ENCODE measurements at regions not wholly inside any gene's neighbourhood (a gene's known extent, or its start where the extent isn't known, plus 50 kb on each side); places are given as distances from the start of the nearest gene placed in this dataset.

GRCh38 chr7:109044691-109045090 is 475.0 kb downstream of the DNAJB9 start:
- no peak overlapping the region for H3K27ac Mint-ChIP-seq
- H3K4me1 Mint-ChIP-seq = no peaks in the 10 kb centered on the region
- H3K4me3 ChIP-seq (ENCODE audit: low read length) = no peak overlapping the region
- no peak for DNase-seq
- peaks cover 3 to 26% (median 13%) of the 10 kb centered on the region in 11 donors for H3K9me3 Mint-ChIP-seq
- peaks cover 0 to 2% (median 0%) of the 10 kb centered on the region in 5 donors for H3K36me3 Mint-ChIP-seq
- CTCF ChIA-PET = no interaction called here
- H3K27me3 ChIP-seq (ENCODE audit: control insufficient read depth in 2 of 2, insufficient read depth in 2 of 2, low read length in 2 of 2) = no peaks in the 10 kb centered on the region
- ATAC-seq = no peak
- no peaks in the 10 kb centered on the region for H3K36me3 ChIP-seq (ENCODE audit: control insufficient read depth in 2 of 3, insufficient read depth in 3 of 3, low read length in 3 of 3)
- H3K4me3 Mint-ChIP-seq = no peak overlapping the region
- H3K27ac ChIP-seq (ENCODE audit: low read depth, low read length) = no peak overlapping the region
- H3K9me3 ChIP-seq (ENCODE audit: control insufficient read depth in 2 of 3, low read length in 3 of 3) = no peaks in the 10 kb centered on the region
- no peaks in the 10 kb centered on the region for H3K27me3 Mint-ChIP-seq
- intact Hi-C loops (cut with micrococcal nuclease) = no loop called here
- POLR2A ChIA-PET = no interaction called here
- no peaks in the 10 kb centered on the region for H3K4me1 ChIP-seq (ENCODE audit: control insufficient read depth in 2 of 2, insufficient read depth in 2 of 2, low read length in 2 of 2)

GRCh38 chr7:109049366-109049765 is 479.7 kb downstream of the DNAJB9 start:
- H3K27me3 Mint-ChIP-seq = no peaks in the 10 kb centered on the region
- Histone ChIP-seq H3K27ac (ENCODE audit: low read depth, low read length) (no peak overlapping the region), H3K4me1 (ENCODE audit: control insufficient read depth in 2 of 2, insufficient read depth in 2 of 2, low read length in 2 of 2) (no peaks in the 10 kb centered on the region), H3K4me3 (ENCODE audit: low read length) (no peak overlapping the region), H3K36me3 (ENCODE audit: control insufficient read depth in 2 of 3, insufficient read depth in 3 of 3, low read length in 3 of 3) (no peaks in the 10 kb centered on the region), H3K9me3 (ENCODE audit: control insufficient read depth in 2 of 3, low read length in 3 of 3) (no peaks in the 10 kb centered on the region), H3K27me3 (ENCODE audit: control insufficient read depth in 2 of 2, insufficient read depth in 2 of 2, low read length in 2 of 2) (no peaks in the 10 kb centered on the region)
- H3K27ac Mint-ChIP-seq = no peak overlapping the region
- H3K36me3 Mint-ChIP-seq = no peaks in the 10 kb centered on the region
- H3K4me1 Mint-ChIP-seq = no peaks in the 10 kb centered on the region
- H3K4me3 Mint-ChIP-seq = no peak overlapping the region
- intact Hi-C loops (cut with micrococcal nuclease) = no loop called here
- CTCF ChIA-PET = no interaction called here
- peaks cover 0 to 24% (median 0%) of the 10 kb centered on the region in 11 donors for H3K9me3 Mint-ChIP-seq
- POLR2A ChIA-PET = no interaction called here
- no peak for ATAC-seq
- DNase-seq = no peak

- Histone ChIP-seq H3K9me3 (ENCODE audit: control insufficient read depth in 2 of 3, low read length in 3 of 3) (no peaks in the 10 kb centered on the region), H3K36me3 (ENCODE audit: control insufficient read depth in 2 of 3, insufficient read depth in 3 of 3, low read length in 3 of 3) (no peaks in the 10 kb centered on the region), H3K27me3 (ENCODE audit: control insufficient read depth in 2 of 2, insufficient read depth in 2 of 2, low read length in 2 of 2) (no peaks in the 10 kb centered on the region), H3K4me3 (ENCODE audit: low read length) (no peak overlapping the region), H3K4me1 (ENCODE audit: control insufficient read depth in 2 of 2, insufficient read depth in 2 of 2, low read length in 2 of 2) (no peaks in the 10 kb centered on the region), H3K27ac (ENCODE audit: low read depth, low read length) (no peak overlapping the region)
- no peak overlapping the region for H3K4me3 Mint-ChIP-seq
- no peak for DNase-seq
- H3K36me3 Mint-ChIP-seq = no peaks in the 10 kb centered on the region
- ChIA-PET POLR2A (no interaction called here), CTCF (no interaction called here)
- H3K4me1 Mint-ChIP-seq = no peaks in the 10 kb centered on the region
- no peak overlapping the region for H3K27ac Mint-ChIP-seq
- intact Hi-C loops (cut with micrococcal nuclease) = no loop called here
- H3K9me3 Mint-ChIP-seq = peaks cover 0 to 14% (median 3%) of the 10 kb centered on the region in 11 donors
- H3K27me3 Mint-ChIP-seq = no peaks in the 10 kb centered on the region
- no peak for ATAC-seq
Measured at GRCh38 chr7:109059089-109059488, 489.4 kb downstream of the DNAJB9 start.

- CTCF ChIA-PET = no interaction called here
- H3K36me3 Mint-ChIP-seq = no peaks in the 10 kb centered on the region
- no peak overlapping the region for H3K27ac ChIP-seq (ENCODE audit: low read depth, low read length)
- no peaks in the 10 kb centered on the region for H3K9me3 ChIP-seq (ENCODE audit: control insufficient read depth in 2 of 3, low read length in 3 of 3)
- H3K36me3 ChIP-seq (ENCODE audit: control insufficient read depth in 2 of 3, insufficient read depth in 3 of 3, low read length in 3 of 3) = no peaks in the 10 kb centered on the region
- no peak overlapping the region for H3K27ac Mint-ChIP-seq
- DNase-seq (no peak), ATAC-seq (no peak)
- no peaks in the 10 kb centered on the region for H3K27me3 Mint-ChIP-seq
- H3K4me3 Mint-ChIP-seq = no peak overlapping the region
- H3K27me3 ChIP-seq (ENCODE audit: control insufficient read depth in 2 of 2, insufficient read depth in 2 of 2, low read length in 2 of 2) = no peaks in the 10 kb centered on the region
- intact Hi-C loops (cut with micrococcal nuclease) = no loop called here
- H3K4me1 Mint-ChIP-seq = no peaks in the 10 kb centered on the region
- no peak overlapping the region for H3K4me3 ChIP-seq (ENCODE audit: low read length)
- POLR2A ChIA-PET = no interaction called here
- no peaks in the 10 kb centered on the region for H3K4me1 ChIP-seq (ENCODE audit: control insufficient read depth in 2 of 2, insufficient read depth in 2 of 2, low read length in 2 of 2)
- H3K9me3 Mint-ChIP-seq = peaks cover 0 to 14% (median 3%) of the 10 kb centered on the region in 11 donors
Measured at GRCh38 chr7:109062798-109063197, 493.1 kb downstream of the DNAJB9 start.

GRCh38 chr7:109073543-109073942 is 503.9 kb downstream of the DNAJB9 start:
- H3K27me3 ChIP-seq (ENCODE audit: control insufficient read depth in 2 of 2, insufficient read depth in 2 of 2, low read length in 2 of 2) = no peaks in the 10 kb centered on the region
- H3K36me3 ChIP-seq (ENCODE audit: control insufficient read depth in 2 of 3, insufficient read depth in 3 of 3, low read length in 3 of 3) = no peaks in the 10 kb centered on the region
- Mint-ChIP-seq H3K27ac (no peak overlapping the region), H3K4me3 (no peak overlapping the region), H3K4me1 (no peaks in the 10 kb centered on the region), H3K27me3 (no peaks in the 10 kb centered on the region), H3K9me3 (peaks cover 0 to 5% (median 0%) of the 10 kb centered on the region in 11 donors), H3K36me3 (no peaks in the 10 kb centered on the region)
- intact Hi-C loops (cut with micrococcal nuclease) = no loop called here
- CTCF ChIA-PET = no interaction called here
- no peak overlapping the region for H3K27ac ChIP-seq (ENCODE audit: low read depth, low read length)
- POLR2A ChIA-PET = no interaction called here
- no peaks in the 10 kb centered on the region for H3K4me1 ChIP-seq (ENCODE audit: control insufficient read depth in 2 of 2, insufficient read depth in 2 of 2, low read length in 2 of 2)
- ATAC-seq = no peak
- H3K9me3 ChIP-seq (ENCODE audit: control insufficient read depth in 2 of 3, low read length in 3 of 3) = no peaks in the 10 kb centered on the region
- H3K4me3 ChIP-seq (ENCODE audit: low read length) = no peak overlapping the region
- no peak for DNase-seq

- H3K9me3 ChIP-seq (ENCODE audit: control insufficient read depth in 2 of 3, low read length in 3 of 3) = no peaks in the 10 kb centered on the region
- H3K4me1 ChIP-seq (ENCODE audit: control insufficient read depth in 2 of 2, insufficient read depth in 2 of 2, low read length in 2 of 2) = no peaks in the 10 kb centered on the region
- H3K36me3 ChIP-seq (ENCODE audit: control insufficient read depth in 2 of 3, insufficient read depth in 3 of 3, low read length in 3 of 3) = no peaks in the 10 kb centered on the region
- no peaks in the 10 kb centered on the region for H3K4me1 Mint-ChIP-seq
- no peak overlapping the region for H3K27ac ChIP-seq (ENCODE audit: low read depth, low read length)
- no peaks in the 10 kb centered on the region for H3K36me3 Mint-ChIP-seq
- H3K9me3 Mint-ChIP-seq = peaks cover 0 to 10% (median 0%) of the 10 kb centered on the region in 11 donors
- ChIA-PET POLR2A (no interaction called here), CTCF (no interaction called here)
- H3K27me3 Mint-ChIP-seq = no peaks in the 10 kb centered on the region
- H3K27me3 ChIP-seq (ENCODE audit: control insufficient read depth in 2 of 2, insufficient read depth in 2 of 2, low read length in 2 of 2) = no peaks in the 10 kb centered on the region
- no peak overlapping the region for H3K4me3 Mint-ChIP-seq
- H3K27ac Mint-ChIP-seq = no peak overlapping the region
- intact Hi-C loops (cut with micrococcal nuclease) = no loop called here
- H3K4me3 ChIP-seq (ENCODE audit: low read length) = no peak overlapping the region
- DNase-seq (no peak), ATAC-seq (no peak)
Measured at GRCh38 chr7:109076396-109076972, 506.8 kb downstream of the DNAJB9 start.

GRCh38 chr7:109091042-109091441 is 521.4 kb downstream of the DNAJB9 start:
- ChIA-PET CTCF (no interaction called here), POLR2A (no interaction called here)
- Histone ChIP-seq H3K4me1 (ENCODE audit: control insufficient read depth in 2 of 2, insufficient read depth in 2 of 2, low read length in 2 of 2) (no peaks in the 10 kb centered on the region), H3K27ac (ENCODE audit: low read depth, low read length) (no peak overlapping the region), H3K4me3 (ENCODE audit: low read length) (no peak overlapping the region), H3K36me3 (ENCODE audit: control insufficient read depth in 2 of 3, insufficient read depth in 3 of 3, low read length in 3 of 3) (no peaks in the 10 kb centered on the region), H3K9me3 (ENCODE audit: control insufficient read depth in 2 of 3, low read length in 3 of 3) (no peaks in the 10 kb centered on the region), H3K27me3 (ENCODE audit: control insufficient read depth in 2 of 2, insufficient read depth in 2 of 2, low read length in 2 of 2) (no peaks in the 10 kb centered on the region)
- H3K27ac Mint-ChIP-seq = no peak overlapping the region
- H3K9me3 Mint-ChIP-seq = peaks cover 0 to 15% (median 3%) of the 10 kb centered on the region in 11 donors
- ATAC-seq = no peak
- no peak for DNase-seq
- no peak overlapping the region for H3K4me3 Mint-ChIP-seq
- intact Hi-C loops (cut with micrococcal nuclease) = no loop called here
- no peaks in the 10 kb centered on the region for H3K27me3 Mint-ChIP-seq
- H3K36me3 Mint-ChIP-seq = no peaks in the 10 kb centered on the region
- H3K4me1 Mint-ChIP-seq = no peaks in the 10 kb centered on the region

Measured in naive thymus-derived CD4-positive, alpha-beta T cell (primary cell).